ENCODE measurements at regions not wholly inside any gene's neighbourhood (a gene's known extent, or its start where the extent isn't known, plus 50 kb on each side); places are given as distances from the start of the nearest gene placed in this dataset.

GRCh38 chr4:147163311-147163710 lies 217.6 kb upstream of the TTC29 start:
- no peak overlapping the region for H2BK120ac ChIP-seq (replicated peaks; ENCODE audit: low read depth, low read length)
- no peak overlapping the region for H4K8ac ChIP-seq (ENCODE audit: extremely low read depth, insufficient read depth, low read length)
- no peak for DNase-seq (ENCODE audit: low read depth in 1 of 2, low spot score in 2 of 2)
- no peak overlapping the region for H3K27ac ChIP-seq (ENCODE audit: low read depth, low read length)
- H3K4me3 ChIP-seq (ENCODE audit: extremely low read depth in 1 of 4, insufficient read depth in 2 of 4, low read depth in 3 of 4, low read length in 4 of 4), result no peak overlapping the region
- POLR2A ChIA-PET (ENCODE audit: partially characterized antibody), result no interaction called here
- no peak overlapping the region for H3K4ac ChIP-seq (replicated peaks; ENCODE audit: insufficient read length, low read depth, low read length)
- H3K23me2 ChIP-seq (ENCODE audit: low read depth, low read length), result peaks cover 2% of the 10 kb centered on the region; the same call in 1 of the 2 replicates
- H3K23ac ChIP-seq (ENCODE audit: insufficient read length), result no peak overlapping the region
- no peaks in the 10 kb centered on the region for H3K27me3 ChIP-seq (replicated peaks in 1 of 4; ENCODE audit: control insufficient read depth in 3 of 4, extremely low read depth in 1 of 4, insufficient read depth in 3 of 4, low read length in 3 of 4)
- no peak overlapping the region for H4K91ac ChIP-seq (replicated peaks; ENCODE audit: insufficient read length, low read length)
- H3K4me1 ChIP-seq (replicated peaks in 1 of 4; ENCODE audit: control insufficient read depth in 3 of 4, insufficient read depth in 4 of 4, low read length in 3 of 4), result no peaks in the 10 kb centered on the region
- CTCF ChIA-PET (ENCODE audit: partially characterized antibody), result interaction anchor here (1.3 to 4.7 kb wide), 4 partner anchors 8 to 426 kb away, joined by 4 to 27 read pairs (median 22); partner anchors contain the start of gene EDNRA
- no peak overlapping the region for H2BK12ac ChIP-seq (ENCODE audit: low read depth, low read length)
- H2BK20ac ChIP-seq (ENCODE audit: low read length), result no peak overlapping the region
- no peak overlapping the region for H3K14ac ChIP-seq (ENCODE audit: insufficient read length)
- no peak for FAIRE-seq
- no peaks in the 10 kb centered on the region for H3K79me2 ChIP-seq (ENCODE audit: control insufficient read depth in 1 of 2, insufficient read depth in 2 of 2, low read length in 2 of 2)
- no peaks in the 10 kb centered on the region for H3K79me1 ChIP-seq (ENCODE audit: low read depth, low read length)
- TF ChIP-seq, protein P1, sequence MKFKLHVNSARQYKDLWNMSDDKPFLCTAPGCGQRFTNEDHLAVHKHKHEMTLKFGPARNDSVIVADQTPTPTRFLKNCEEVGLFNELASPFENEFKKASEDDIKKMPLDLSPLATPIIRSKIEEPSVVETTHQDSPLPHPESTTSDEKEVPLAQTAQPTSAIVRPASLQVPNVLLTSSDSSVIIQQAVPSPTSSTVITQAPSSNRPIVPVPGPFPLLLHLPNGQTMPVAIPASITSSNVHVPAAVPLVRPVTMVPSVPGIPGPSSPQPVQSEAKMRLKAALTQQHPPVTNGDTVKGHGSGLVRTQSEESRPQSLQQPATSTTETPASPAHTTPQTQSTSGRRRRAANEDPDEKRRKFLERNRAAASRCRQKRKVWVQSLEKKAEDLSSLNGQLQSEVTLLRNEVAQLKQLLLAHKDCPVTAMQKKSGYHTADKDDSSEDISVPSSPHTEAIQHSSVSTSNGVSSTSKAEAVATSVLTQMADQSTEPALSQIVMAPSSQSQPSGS (IDR thresholded peaks at IDR 0.05; ENCODE audit: low read length), result no peak
- TF ChIP-seq YY1 (IDR thresholded peaks at IDR 0.05; ENCODE audit: low read depth, low read length) (no peak), JUN (IDR thresholded peaks at IDR 0.05; ENCODE audit: low read depth, low read length) (no peak), CTCF (IDR thresholded peaks at IDR 0.05; ENCODE audit: control extremely low read depth in 1 of 3, insufficient read depth in 1 of 3, low read depth in 1 of 3, low read length in 3 of 3) (no peak), RNF2 (IDR thresholded peaks at IDR 0.05; ENCODE audit: borderline replicate concordance, low read depth, low read length, missing control alignments, poor library complexity, severe bottlenecking) (no peak), KDM5A (IDR thresholded peaks at IDR 0.05; ENCODE audit: low read length) (no peak)
- no peak overlapping the region for H3K18ac ChIP-seq (ENCODE audit: extremely low read depth, low read length)
- H3K9me3 ChIP-seq (ENCODE audit: insufficient read depth in 2 of 2, low read depth in 1 of 2, low read length in 1 of 2), result no peaks in the 10 kb centered on the region
- H2BK5ac ChIP-seq (ENCODE audit: low read depth, low read length), result no peak overlapping the region
- no peak overlapping the region for H3K4me2 ChIP-seq (ENCODE audit: insufficient read depth in 1 of 2, low read depth in 2 of 2, low read length in 2 of 2)
- no peak overlapping the region for H3K9ac ChIP-seq (replicated peaks in 1 of 4; ENCODE audit: extremely low read depth in 1 of 4, low read depth in 3 of 4, low read length in 3 of 4)
- no peak overlapping the region for H2AK5ac ChIP-seq (ENCODE audit: low read depth, low read length)
- H2AFZ ChIP-seq (ENCODE audit: low read length), result no peak overlapping the region
- no peak overlapping the region for H4K5ac ChIP-seq (ENCODE audit: insufficient read length, low read depth, low read length)
- no peak overlapping the region for H3K56ac ChIP-seq (replicated peaks; ENCODE audit: insufficient read length, low read depth, low read length)
- H3K36me3 ChIP-seq (ENCODE audit: control insufficient read depth in 2 of 4, insufficient read depth in 4 of 4, low read length in 3 of 4), result no peaks in the 10 kb centered on the region
- H4K20me1 ChIP-seq (replicated peaks in 1 of 2; ENCODE audit: control insufficient read depth in 1 of 2, insufficient read depth in 2 of 2, low read length in 2 of 2), result no peaks in the 10 kb centered on the region
- H2BK15ac ChIP-seq (ENCODE audit: low read length), result no peak overlapping the region
